ENCODE measurements at regions not wholly inside any gene's neighbourhood (a gene's known extent, or its start where the extent isn't known, plus 50 kb on each side); places are given as distances from the start of the nearest gene placed in this dataset.

DNA sequence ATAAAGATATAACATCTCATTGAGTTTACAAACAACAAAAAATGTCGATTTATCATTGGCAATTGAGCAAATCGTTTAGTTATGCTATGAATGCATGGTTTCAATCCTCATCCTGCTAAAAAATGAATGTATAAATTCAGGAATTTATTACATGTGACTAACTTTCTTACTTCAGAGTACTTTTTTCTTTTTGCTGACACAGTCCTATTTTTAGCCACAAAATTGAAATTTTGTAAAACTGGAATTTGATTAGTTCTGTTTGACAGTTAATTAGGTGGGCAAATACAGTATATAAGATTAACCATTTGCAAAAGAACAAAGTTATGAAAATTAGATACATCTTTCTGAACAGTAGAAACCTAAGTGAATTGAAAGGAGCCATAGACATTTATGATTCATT lies 925.0 kb upstream of the CHORDC1 start:
- Mint-ChIP-seq H3K36me3 (ENCODE audit: low read depth) (no peaks in the 10 kb centered on the region), H3K9me3 (peaks cover 15% of the 10 kb centered on the region), H3K4me3 (no peak overlapping the region), H3K4me1 (no peaks in the 10 kb centered on the region), H3K27ac (no peak overlapping the region), H3K27me3 (ENCODE audit: low read depth, poor library complexity) (peaks cover 3% of the 10 kb centered on the region)
- TF ChIP-seq, protein P1, sequence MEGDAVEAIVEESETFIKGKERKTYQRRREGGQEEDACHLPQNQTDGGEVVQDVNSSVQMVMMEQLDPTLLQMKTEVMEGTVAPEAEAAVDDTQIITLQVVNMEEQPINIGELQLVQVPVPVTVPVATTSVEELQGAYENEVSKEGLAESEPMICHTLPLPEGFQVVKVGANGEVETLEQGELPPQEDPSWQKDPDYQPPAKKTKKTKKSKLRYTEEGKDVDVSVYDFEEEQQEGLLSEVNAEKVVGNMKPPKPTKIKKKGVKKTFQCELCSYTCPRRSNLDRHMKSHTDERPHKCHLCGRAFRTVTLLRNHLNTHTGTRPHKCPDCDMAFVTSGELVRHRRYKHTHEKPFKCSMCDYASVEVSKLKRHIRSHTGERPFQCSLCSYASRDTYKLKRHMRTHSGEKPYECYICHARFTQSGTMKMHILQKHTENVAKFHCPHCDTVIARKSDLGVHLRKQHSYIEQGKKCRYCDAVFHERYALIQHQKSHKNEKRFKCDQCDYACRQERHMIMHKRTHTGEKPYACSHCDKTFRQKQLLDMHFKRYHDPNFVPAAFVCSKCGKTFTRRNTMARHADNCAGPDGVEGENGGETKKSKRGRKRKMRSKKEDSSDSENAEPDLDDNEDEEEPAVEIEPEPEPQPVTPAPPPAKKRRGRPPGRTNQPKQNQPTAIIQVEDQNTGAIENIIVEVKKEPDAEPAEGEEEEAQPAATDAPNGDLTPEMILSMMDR (IDR thresholded peaks at IDR 0.05), result no peak
- DNase-seq, result no peak

DNA sequence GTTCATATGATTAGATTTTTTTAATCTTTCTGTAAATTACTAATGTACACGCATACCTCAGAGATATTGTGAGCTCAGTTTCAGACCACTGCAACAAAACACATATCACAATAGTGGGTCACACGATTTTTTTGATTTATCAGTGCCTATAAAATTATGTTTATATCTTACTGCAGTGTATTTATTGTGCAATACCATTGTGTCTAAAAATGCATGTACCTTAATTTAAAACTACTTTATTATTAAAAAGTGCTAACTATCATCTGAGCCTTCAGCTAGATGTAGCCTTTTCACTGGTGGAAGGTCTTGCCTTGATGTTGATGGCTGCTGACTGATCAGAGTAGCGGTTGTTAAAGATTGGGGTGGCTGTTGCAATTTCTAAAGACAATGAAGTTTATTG lies 918.8 kb upstream of the CHORDC1 start:
- no peaks in the 10 kb centered on the region for H3K9me3 Mint-ChIP-seq
- DNase-seq, result no peak
- H3K27ac Mint-ChIP-seq, result no peak overlapping the region
- H3K27me3 Mint-ChIP-seq (ENCODE audit: low read depth, poor library complexity), result no peaks in the 10 kb centered on the region
- TF ChIP-seq, protein P1 (IDR thresholded peaks at IDR 0.05), result no peak
- no peaks in the 10 kb centered on the region for H3K36me3 Mint-ChIP-seq (ENCODE audit: low read depth)
- no peak overlapping the region for H3K4me3 Mint-ChIP-seq
- H3K4me1 Mint-ChIP-seq, result no peaks in the 10 kb centered on the region

DNA sequence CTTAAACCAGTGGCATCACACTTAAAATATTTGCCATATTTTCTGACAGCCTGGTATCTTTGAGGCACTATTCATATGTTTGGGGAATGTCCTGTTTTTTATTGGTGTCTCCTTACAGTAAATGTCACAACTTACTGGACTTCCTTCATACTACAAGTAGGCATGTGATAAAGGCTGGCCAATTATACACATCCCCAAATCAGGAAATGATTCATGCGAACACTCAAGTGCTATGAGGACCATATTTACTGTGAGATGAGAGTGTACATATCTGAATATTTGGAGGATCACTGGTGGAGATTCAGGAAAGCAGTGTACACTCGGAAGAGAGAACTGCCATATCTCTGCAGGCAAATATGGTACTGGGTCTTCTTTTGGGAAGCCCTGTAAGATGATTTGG lies 913.8 kb upstream of the CHORDC1 start:
- Mint-ChIP-seq H3K4me3 (no peak overlapping the region), H3K27me3 (ENCODE audit: low read depth, poor library complexity) (no peaks in the 10 kb centered on the region), H3K4me1 (no peaks in the 10 kb centered on the region), H3K9me3 (no peaks in the 10 kb centered on the region), H3K36me3 (ENCODE audit: low read depth) (no peaks in the 10 kb centered on the region), H3K27ac (no peak overlapping the region)
- TF ChIP-seq, protein P1 (IDR thresholded peaks at IDR 0.05), result no peak
- DNase-seq, result no peak

DNA sequence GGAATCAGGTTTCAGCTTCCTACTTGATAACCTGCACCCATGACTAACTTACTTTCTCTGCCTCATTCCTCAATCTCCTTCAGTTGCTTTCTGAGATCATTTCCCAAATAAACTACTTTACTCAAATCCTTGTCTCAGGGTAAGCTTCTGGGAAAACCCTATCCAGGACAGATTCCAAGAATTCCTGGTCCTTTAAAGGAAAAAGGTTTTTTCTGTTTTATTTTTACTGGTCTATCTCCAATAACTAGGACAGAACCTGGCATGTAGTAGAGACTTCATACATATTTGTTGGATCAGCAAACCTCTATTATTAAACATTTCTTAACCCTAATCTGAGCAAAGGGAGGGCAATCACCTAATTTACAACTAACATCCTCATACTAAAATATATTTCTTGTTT lies 910.5 kb upstream of the CHORDC1 start:
- H3K27ac Mint-ChIP-seq, result no peak overlapping the region
- TF ChIP-seq, protein P1 (IDR thresholded peaks at IDR 0.05), result no peak
- no peak overlapping the region for H3K4me3 Mint-ChIP-seq
- H3K4me1 Mint-ChIP-seq, result no peaks in the 10 kb centered on the region
- H3K27me3 Mint-ChIP-seq (ENCODE audit: low read depth, poor library complexity), result no peaks in the 10 kb centered on the region
- no peak for DNase-seq
- no peaks in the 10 kb centered on the region for H3K36me3 Mint-ChIP-seq (ENCODE audit: low read depth)
- no peaks in the 10 kb centered on the region for H3K9me3 Mint-ChIP-seq

DNA sequence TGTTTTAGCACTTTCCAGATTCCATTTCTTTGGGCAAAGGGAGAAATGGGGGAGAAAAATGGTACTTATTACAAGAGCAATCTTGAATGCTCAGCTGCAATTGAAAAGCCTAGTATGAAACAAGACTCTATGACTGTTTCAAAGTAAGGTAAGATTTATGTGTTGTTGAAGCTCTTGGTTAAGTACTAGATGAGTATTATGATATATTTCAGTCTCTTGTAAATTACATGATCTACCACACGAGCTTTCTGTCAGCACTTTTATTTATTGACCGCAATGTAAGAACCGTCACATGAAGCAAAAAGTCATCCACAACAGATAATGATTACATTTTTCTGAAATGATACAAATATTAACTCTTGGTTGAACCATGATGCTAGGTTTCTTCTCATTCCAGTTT lies 906.7 kb upstream of the CHORDC1 start:
- Mint-ChIP-seq H3K4me1 (no peaks in the 10 kb centered on the region), H3K27ac (no peak overlapping the region), H3K27me3 (ENCODE audit: low read depth, poor library complexity) (no peaks in the 10 kb centered on the region), H3K4me3 (no peak overlapping the region), H3K9me3 (no peaks in the 10 kb centered on the region), H3K36me3 (ENCODE audit: low read depth) (no peaks in the 10 kb centered on the region)
- TF ChIP-seq, protein P1 (IDR thresholded peaks at IDR 0.05), result no peak
- DNase-seq, result no peak

DNA sequence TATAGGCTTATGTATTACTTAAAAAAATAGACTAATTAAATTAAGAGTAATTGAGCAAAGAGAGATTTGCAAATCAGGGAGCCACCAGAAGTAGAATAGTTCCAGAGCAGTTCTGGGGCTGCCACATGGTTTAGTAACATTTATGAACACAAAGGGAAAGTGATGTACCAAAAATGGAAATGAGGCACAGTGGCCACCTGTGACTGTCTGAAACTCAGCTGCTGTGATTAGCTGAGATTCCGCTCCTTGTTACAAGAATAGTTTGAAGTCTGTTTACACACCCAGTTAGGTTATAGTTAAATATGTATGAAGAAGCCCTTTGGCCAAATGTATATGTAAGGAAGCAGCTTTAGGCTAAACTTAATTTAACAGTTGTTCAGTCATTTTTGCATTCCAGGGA lies 901.5 kb upstream of the CHORDC1 start:
- DNase-seq, result no peak
- no peaks in the 10 kb centered on the region for H3K27me3 Mint-ChIP-seq (ENCODE audit: low read depth, poor library complexity)
- H3K36me3 Mint-ChIP-seq (ENCODE audit: low read depth), result no peaks in the 10 kb centered on the region
- no peak overlapping the region for H3K4me3 Mint-ChIP-seq
- TF ChIP-seq, protein P1 (IDR thresholded peaks at IDR 0.05), result no peak
- H3K4me1 Mint-ChIP-seq, result no peaks in the 10 kb centered on the region
- H3K9me3 Mint-ChIP-seq, result no peaks in the 10 kb centered on the region
- H3K27ac Mint-ChIP-seq, result no peak overlapping the region

Measured in nephron progenitor cell (in vitro differentiated cells).